ENCODE measurements at regions not wholly inside any gene's neighbourhood (a gene's known extent, or its start where the extent isn't known, plus 50 kb on each side); places are given as distances from the start of the nearest gene placed in this dataset.

- no peak for DNase-seq
Measured at GRCh38 chr1:78799926-78800325, 150.3 kb downstream of the IFI44 start.

GRCh38 chr1:78814176-78814575 lies 164.5 kb downstream of the IFI44 start:
- DNase-seq = no peak

DNA sequence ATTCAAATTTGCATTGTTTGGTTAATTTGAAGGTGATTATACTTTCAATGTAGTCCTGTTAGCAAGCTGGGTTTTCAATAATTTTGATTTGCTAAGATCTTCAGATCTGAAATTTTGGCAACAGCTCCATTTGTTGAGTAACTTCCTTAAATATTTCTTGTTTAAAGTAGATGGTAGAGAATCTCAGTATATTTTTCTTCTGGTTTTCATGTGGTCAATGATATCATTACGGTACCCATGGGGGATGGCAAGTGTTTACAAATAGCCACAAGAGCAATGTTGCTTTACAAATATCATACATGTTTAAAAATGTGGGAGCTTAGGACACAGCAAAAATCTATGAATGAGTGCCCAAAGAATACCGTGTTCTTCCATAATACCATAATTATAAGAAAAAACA lies 175.9 kb downstream of the IFI44 start:
- no peak for DNase-seq

- DNase-seq = no peak
Measured at GRCh38 chr1:78829644-78830043, 176.9 kb downstream of the ADGRL4 start.

DNA sequence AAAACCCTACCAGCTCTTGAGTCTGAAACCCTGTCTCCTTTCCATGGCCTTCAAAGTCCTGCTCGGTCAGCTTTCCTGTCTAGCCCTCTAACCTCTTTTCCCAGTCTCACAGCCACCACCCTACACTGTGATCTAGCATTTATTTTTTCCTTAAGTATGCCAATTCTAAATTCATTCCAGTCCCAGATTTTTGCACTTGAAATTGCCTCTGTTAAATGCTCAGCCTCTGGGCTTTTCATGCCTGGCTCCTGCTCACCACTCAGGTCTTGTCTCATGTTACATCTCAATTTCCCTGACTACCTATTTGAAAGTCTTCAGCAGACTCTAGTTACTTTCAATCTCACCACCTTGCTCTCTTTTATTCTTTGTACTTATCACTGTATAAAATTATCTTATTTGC lies 176.2 kb downstream of the ADGRL4 start:
- DNase-seq = peak; percentile 36

DNA sequence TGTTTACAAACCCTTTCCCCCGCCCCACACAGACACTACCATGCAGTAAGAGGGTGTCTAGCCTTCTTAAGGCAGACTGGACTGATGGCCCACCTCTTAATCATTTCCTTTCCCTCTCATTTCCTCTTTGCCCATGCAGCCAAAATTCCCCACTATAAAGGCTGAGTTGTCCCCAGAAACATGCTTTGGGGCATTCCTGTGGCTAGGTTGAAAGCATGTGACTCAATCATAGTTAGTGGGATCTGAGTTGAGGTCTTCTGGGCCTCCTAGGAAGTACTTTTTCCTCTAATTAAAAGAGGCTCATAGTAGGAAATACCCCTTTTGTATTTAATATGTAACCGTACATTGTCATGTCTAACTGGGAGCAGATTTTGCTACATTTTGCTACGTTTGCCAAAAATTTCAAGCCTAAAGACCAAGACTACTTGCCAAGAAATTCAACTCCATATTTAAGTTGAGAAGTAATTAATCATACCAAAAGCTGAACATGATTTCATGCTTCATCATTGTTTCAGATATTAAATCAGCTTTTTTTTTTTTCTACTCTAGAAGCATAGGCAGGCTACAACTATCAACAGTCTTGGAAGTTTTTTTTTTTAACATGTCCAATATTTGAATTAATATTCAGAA lies 174.7 kb downstream of the ADGRL4 start:
- DNase-seq = no peak

DNA sequence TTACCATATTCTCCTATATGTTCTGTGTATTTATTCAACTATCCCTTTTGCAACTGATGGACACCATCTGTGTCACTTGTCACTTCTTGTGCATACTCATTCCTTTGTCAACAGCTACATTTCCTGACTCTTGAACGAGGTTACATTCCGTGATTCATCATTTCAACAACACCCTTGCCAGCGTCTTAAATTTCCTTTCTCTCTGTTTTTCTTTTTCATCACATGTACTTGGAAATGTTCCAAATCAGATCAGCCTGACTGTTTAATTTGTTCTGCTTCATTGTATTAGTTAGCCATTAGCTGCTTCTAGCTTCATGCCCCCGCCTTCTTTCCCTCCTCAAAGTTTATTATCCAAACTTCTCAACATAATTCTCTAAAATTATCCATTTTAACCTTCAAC lies 173.0 kb downstream of the ADGRL4 start:
- peak; percentile 89 for DNase-seq

DNA sequence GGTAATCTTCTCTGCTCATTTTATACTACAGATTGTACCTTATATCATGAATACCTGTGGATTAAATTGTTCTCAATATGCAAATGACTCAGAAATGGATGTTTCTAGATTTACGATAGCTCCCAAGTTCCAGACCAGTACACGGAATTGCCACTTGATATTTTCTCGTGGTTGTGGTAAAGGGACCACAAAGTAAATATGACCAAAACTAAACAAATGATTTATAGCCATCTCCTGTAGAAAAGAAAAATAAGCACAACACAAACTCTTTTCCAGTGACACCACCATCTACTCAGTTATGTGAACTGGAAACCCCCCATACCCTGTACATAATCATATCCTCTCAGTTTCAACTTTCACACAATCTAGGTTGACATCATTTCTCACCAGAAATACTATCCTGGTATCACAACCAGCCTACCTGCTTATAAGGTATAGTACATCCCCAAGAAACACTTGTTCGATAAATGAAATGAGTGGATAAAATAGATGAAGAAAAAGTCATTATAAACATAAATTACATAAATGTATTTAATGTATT lies 172.3 kb downstream of the ADGRL4 start:
- no peak for DNase-seq

DNA sequence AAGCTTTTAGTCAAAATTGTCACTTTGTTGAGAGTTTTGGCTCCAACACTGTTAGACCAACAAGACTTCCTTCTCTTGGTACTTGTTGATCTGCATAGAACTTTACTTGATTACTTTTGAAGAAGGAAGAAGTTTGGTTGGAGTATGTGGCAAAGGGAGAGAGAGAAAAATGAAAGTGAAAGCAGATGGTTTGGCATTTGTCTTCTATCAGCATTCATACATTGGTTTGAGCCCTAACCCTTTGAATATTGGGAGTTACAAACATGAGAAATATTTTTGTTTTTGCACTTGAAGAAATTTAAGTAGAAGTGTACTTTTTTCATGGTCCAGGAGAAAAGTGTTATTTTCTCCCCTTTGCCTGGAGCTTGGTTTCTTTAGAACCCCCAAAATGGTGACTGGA lies 169.8 kb downstream of the ADGRL4 start:
- DNase-seq = no peak

DNA sequence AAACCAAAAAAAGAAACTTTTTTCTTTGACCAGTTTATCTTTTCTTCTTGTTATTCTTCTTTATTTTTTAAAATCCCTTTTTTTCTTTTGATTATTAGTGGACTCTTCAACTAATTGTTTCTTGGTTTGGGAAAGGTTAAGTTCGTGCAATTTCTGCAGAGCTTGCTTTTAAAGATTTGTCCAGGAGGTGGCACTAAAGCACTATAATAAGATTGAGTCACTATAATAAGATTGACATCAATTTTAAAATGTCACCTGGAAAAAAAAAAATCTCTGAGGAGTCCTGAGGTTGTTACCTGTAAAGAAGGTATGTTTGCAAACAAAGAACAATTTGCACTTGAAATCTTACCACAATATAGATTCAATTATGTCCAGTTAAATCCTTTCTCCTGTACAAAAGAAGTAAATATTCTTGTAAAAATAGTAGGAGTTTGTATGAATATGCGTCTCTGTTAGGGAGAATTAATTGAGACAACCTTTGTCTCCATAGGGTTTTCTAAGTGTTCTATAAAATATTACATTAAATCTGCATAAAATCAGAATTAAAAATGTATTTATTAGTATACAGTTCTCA lies 166.7 kb downstream of the ADGRL4 start:
- DNase-seq = peak; percentile 91

All from NCI-H510A treated with DMSO at 0.1 percent for 48 hours (cell line).